ENCODE measurements at regions not wholly inside any gene's neighbourhood (a gene's known extent, or its start where the extent isn't known, plus 50 kb on each side); places are given as distances from the start of the nearest gene placed in this dataset.
A peak's percentile ranks its signal among the peaks of the same experiment; 100 is the strongest.

DNA sequence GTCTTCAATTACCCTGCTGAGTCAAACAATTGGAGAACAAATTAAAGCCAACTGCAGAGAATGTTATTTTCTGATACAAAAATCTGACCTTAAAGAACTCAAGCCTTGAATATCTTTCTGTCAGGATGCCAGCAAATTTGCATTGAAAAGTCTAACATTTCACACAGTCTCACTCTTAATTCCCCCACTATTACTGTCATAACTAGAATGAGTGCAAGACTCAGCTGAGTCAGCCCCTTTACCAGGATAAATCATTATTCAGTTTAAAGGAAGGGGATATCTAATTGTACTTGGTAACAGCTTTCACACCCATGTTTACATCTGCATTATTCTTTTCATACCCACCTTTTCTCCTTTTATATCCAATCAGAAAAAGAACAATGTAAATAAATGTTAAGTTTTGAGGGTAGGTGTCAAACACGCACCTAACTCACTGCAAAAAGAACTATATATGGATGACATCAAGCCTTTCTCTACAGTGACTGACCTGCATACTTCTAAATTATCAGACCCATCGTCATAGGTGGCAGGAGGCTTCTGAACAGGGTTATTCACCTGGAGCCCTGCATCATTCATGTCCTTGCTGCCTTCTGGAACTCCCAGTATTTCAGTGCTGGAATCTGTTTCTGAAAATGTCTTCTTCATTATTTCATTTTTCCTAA is 117.4 kb downstream of the TMA16 start:
- Mint-ChIP-seq H3K4me1 (no peaks in the 10 kb centered on the region), H3K36me3 (no peaks in the 10 kb centered on the region), H3K4me3 (no peak overlapping the region), H3K9me3 (no peaks in the 10 kb centered on the region), H3K27ac (no peak overlapping the region)
- peak; percentile 40 for ATAC-seq
- no peak for DNase-seq (ENCODE audit: low spot score in 2 of 2)

GRCh38 chr4:163612762-163613161 is 118.3 kb downstream of the TMA16 start:
- DNase-seq (ENCODE audit: low spot score in 2 of 2), result no peak
- H3K36me3 Mint-ChIP-seq, result no peaks in the 10 kb centered on the region
- no peaks in the 10 kb centered on the region for H3K4me1 Mint-ChIP-seq
- no peak overlapping the region for H3K4me3 Mint-ChIP-seq
- no peak for ATAC-seq
- H3K27ac Mint-ChIP-seq, result no peak overlapping the region
- H3K9me3 Mint-ChIP-seq, result no peaks in the 10 kb centered on the region

- Mint-ChIP-seq H3K4me1 (no peaks in the 10 kb centered on the region), H3K9me3 (no peaks in the 10 kb centered on the region), H3K4me3 (no peak overlapping the region), H3K27ac (no peak overlapping the region), H3K36me3 (no peaks in the 10 kb centered on the region)
- DNase-seq (ENCODE audit: low spot score in 2 of 2) (no peak), ATAC-seq (no peak)
Observed at GRCh38 chr4:163613383-163613782, 118.9 kb downstream of the TMA16 start.

GRCh38 chr4:163614866-163615265 is 120.4 kb downstream of the TMA16 start:
- ATAC-seq (no peak), DNase-seq (ENCODE audit: low spot score in 2 of 2) (no peak)
- H3K4me3 Mint-ChIP-seq, result no peak overlapping the region
- H3K27ac Mint-ChIP-seq, result no peak overlapping the region
- no peaks in the 10 kb centered on the region for H3K36me3 Mint-ChIP-seq
- H3K4me1 Mint-ChIP-seq, result no peaks in the 10 kb centered on the region
- no peaks in the 10 kb centered on the region for H3K9me3 Mint-ChIP-seq

DNA sequence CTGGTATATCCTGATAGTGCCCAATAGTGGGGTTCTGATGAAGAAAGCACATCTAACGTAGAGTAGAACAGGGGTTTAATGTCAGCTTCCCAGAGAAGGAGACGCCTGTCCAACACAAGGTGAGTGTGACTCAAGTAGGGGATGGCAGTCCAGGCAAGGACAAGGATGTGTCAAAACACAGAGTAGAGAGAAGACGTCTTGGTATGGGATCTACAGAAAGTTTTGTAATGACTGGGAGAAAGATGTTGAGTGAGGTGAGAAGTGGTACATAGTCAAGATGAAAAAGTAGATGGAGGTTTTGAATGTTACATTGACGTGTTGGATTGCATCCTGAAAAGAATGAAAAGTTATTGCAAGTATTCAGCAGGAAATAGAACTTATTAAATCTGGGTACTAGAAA is 124.4 kb downstream of the TMA16 start:
- Mint-ChIP-seq H3K27ac (no peak overlapping the region), H3K36me3 (no peaks in the 10 kb centered on the region), H3K4me1 (no peaks in the 10 kb centered on the region), H3K9me3 (no peaks in the 10 kb centered on the region), H3K4me3 (no peak overlapping the region)
- ATAC-seq (peak; percentile 62), DNase-seq (ENCODE audit: low spot score in 2 of 2) (no peak)

GRCh38 chr4:163620738-163621137 is 126.2 kb downstream of the TMA16 start:
- Mint-ChIP-seq H3K27ac (no peak overlapping the region), H3K4me1 (no peaks in the 10 kb centered on the region), H3K36me3 (no peaks in the 10 kb centered on the region), H3K4me3 (no peak overlapping the region), H3K9me3 (no peaks in the 10 kb centered on the region)
- DNase-seq (ENCODE audit: low spot score in 2 of 2) (no peak), ATAC-seq (no peak)

GRCh38 chr4:163621821-163622220 is 127.3 kb downstream of the TMA16 start:
- Mint-ChIP-seq H3K9me3 (no peaks in the 10 kb centered on the region), H3K4me1 (no peaks in the 10 kb centered on the region), H3K36me3 (no peaks in the 10 kb centered on the region), H3K4me3 (no peak overlapping the region), H3K27ac (no peak overlapping the region)
- DNase-seq (ENCODE audit: low spot score in 2 of 2) (no peak), ATAC-seq (no peak)

DNA sequence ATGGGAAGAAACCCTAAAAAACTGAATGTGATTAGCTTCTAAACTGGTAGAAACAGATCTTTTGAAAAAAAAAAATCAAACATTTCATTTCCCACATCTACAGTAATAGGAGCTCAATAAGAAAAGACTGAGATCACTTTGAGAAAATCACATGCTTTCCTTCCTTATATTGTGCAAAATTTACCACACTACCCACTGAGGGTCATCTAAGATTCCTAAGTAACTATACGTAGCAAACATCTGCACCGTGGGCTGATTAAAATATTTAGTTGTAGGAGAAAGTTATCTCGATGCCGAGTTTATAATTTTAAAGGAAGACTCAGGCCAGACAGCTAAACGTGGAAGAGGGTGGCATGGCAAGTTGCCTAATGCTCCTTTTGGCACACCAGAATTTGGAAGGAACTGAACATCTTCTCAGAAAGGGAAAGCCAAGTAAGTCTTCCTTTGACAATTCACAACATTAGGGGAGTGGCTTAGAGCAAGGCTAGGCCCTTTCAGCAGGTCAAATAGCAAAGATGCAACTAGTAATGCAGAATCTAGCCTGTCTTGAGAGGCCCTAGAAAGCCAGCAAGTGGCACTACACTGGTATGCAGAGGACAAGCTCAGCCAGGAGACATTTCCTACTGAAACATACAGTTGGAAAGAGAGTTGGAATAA is 128.0 kb downstream of the TMA16 start:
- Mint-ChIP-seq H3K4me1 (no peaks in the 10 kb centered on the region), H3K36me3 (no peaks in the 10 kb centered on the region), H3K27ac (no peak overlapping the region), H3K9me3 (no peaks in the 10 kb centered on the region), H3K4me3 (no peak overlapping the region)
- DNase-seq (ENCODE audit: low spot score in 2 of 2), result no peak
- no peak for ATAC-seq

GRCh38 chr4:163623787-163624186 is 129.3 kb downstream of the TMA16 start:
- Mint-ChIP-seq H3K27ac (no peak overlapping the region), H3K4me3 (no peak overlapping the region), H3K4me1 (no peaks in the 10 kb centered on the region), H3K9me3 (no peaks in the 10 kb centered on the region), H3K36me3 (no peaks in the 10 kb centered on the region)
- no peak for ATAC-seq
- DNase-seq (ENCODE audit: low spot score in 2 of 2), result no peak

DNA sequence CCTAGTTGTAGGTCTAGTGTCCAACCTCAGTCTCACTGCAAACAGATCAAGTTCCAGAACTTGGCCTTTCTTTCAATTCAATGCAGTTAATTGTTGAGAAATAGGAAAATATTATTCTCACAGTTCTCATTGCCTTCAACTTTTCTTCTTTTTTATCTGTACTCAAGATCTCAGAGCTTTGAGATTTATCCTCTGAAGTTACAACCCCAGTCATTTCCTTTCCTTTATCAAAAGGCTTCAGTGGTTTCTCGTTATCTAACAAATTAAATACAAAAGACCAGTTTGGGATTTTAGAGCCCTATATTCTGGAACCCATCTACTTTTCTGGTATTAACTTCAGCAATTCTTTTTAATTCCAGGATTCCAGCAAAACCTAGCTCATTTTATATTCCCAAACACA is 130.2 kb downstream of the TMA16 start:
- Mint-ChIP-seq H3K36me3 (no peaks in the 10 kb centered on the region), H3K4me3 (no peak overlapping the region), H3K4me1 (no peaks in the 10 kb centered on the region), H3K9me3 (no peaks in the 10 kb centered on the region), H3K27ac (no peak overlapping the region)
- ATAC-seq (no peak), DNase-seq (ENCODE audit: low spot score in 2 of 2) (no peak)

GRCh38 chr4:163631288-163631687 is 136.8 kb downstream of the TMA16 start:
- DNase-seq (ENCODE audit: low spot score in 2 of 2), result no peak
- Mint-ChIP-seq H3K9me3 (peaks cover 3% of the 10 kb centered on the region), H3K4me1 (no peaks in the 10 kb centered on the region), H3K4me3 (no peak overlapping the region), H3K27ac (no peak overlapping the region), H3K36me3 (no peaks in the 10 kb centered on the region)
- no peak for ATAC-seq

DNA sequence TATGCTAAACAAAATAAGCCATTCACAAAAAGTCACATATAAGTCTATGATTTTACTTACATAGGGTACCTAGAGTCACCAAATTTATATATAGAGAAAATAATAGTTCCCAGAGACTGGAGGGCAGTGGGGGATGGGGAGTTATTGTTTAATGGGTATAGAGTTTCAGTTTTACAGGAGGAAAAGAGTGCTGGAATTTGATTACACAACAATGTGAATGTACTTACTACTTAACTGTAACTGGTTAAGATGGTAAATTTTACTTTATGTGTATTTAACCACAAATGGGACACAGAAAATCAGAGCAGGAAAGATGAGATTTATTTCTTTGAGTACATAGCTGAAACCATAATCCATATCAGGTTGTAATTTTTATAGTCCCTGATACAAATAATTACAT is 144.4 kb downstream of the TMA16 start:
- Mint-ChIP-seq H3K27ac (no peak overlapping the region), H3K9me3 (no peaks in the 10 kb centered on the region), H3K4me3 (no peak overlapping the region), H3K36me3 (no peaks in the 10 kb centered on the region), H3K4me1 (no peaks in the 10 kb centered on the region)
- DNase-seq (ENCODE audit: low spot score in 2 of 2) (no peak), ATAC-seq (no peak)

- no peak overlapping the region for H3K4me3 Mint-ChIP-seq
- H3K4me1 Mint-ChIP-seq, result no peaks in the 10 kb centered on the region
- no peaks in the 10 kb centered on the region for H3K36me3 Mint-ChIP-seq
- H3K9me3 Mint-ChIP-seq, result peaks cover 19% of the 10 kb centered on the region
- no peak overlapping the region for H3K27ac Mint-ChIP-seq
- no peak for ATAC-seq
- no peak for DNase-seq (ENCODE audit: low spot score in 2 of 2)
Observed at GRCh38 chr4:163649557-163650091, 155.1 kb downstream of the TMA16 start.

DNA sequence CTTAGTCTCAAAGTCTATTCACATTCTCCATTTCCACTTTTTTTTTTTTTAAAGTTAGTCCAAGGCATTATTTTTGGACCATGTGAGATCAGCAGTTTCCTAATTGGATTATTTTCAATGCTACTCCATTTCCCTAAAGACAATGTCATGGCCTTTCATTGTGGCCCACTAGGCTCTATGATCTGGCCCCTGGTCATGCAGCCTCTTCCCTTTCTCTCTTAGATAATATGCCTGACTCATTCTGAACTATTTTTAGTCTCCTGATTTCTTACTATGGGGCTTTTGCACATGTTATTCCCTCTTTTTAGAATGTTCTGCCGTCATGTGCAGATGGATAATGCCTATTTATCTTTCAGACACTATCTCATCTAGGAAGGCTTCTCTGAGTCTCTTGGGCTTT is 157.3 kb downstream of the TMA16 start:
- Mint-ChIP-seq H3K36me3 (no peaks in the 10 kb centered on the region), H3K9me3 (peaks cover 10% of the 10 kb centered on the region), H3K4me3 (no peak overlapping the region), H3K4me1 (no peaks in the 10 kb centered on the region), H3K27ac (no peak overlapping the region)
- no peak for DNase-seq (ENCODE audit: low spot score in 2 of 2)
- no peak for ATAC-seq

DNA sequence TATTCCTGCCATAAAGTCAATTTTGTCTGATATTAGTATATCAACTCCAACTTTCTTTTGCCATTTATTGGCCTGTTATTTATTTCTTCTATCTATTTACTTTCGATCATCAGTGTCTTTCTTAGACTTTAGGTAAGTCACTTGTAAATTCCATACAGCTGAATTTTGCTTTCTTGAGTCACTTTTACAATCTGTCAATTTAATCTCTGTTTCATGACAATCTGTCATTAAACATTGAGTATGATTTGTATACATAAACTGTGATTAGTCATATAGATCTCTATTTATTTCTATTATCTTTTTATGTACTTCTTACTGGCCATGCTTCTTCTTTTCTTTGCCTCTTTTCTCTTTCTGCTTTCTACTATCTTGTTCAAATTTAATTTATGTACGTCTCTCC is 160.1 kb downstream of the TMA16 start:
- ATAC-seq (no peak), DNase-seq (ENCODE audit: low spot score in 2 of 2) (no peak)
- peaks cover 4% of the 10 kb centered on the region for H3K9me3 Mint-ChIP-seq
- no peak overlapping the region for H3K4me3 Mint-ChIP-seq
- no peak overlapping the region for H3K27ac Mint-ChIP-seq
- no peaks in the 10 kb centered on the region for H3K4me1 Mint-ChIP-seq
- H3K36me3 Mint-ChIP-seq, result no peaks in the 10 kb centered on the region

- no peak for ATAC-seq
- Mint-ChIP-seq H3K9me3 (peaks cover 3% of the 10 kb centered on the region), H3K4me1 (no peaks in the 10 kb centered on the region), H3K4me3 (no peak overlapping the region), H3K27ac (no peak overlapping the region), H3K36me3 (no peaks in the 10 kb centered on the region)
- DNase-seq (ENCODE audit: low spot score in 2 of 2), result no peak
Observed at GRCh38 chr4:163660636-163661035, 166.1 kb downstream of the TMA16 start.

Data from stimulated activated effector memory CD8-positive, alpha-beta T cell treated with anti-CD3 and anti-CD28 coated beads, Interleukin-12 subunit alpha, Interleukin-12 subunit beta, amount 100 ng/mL, for 72 hours (primary cell).